Skeletal muscle satellite cell (primary cell): ENCODE measurements at regions not wholly inside any gene's neighbourhood (a gene's known extent, or its start where the extent isn't known, plus 50 kb on each side); places are given as distances from the start of the nearest gene placed in this dataset.
"Not testable (repeated sequence)": the region's sequence is repeated elsewhere in the genome, so short reads cannot be mapped to it uniquely, and the experiment has no call there.

Experiments
- H3K27me3 ChIP-seq: 2 replicates; pipeline ENCODE4 v1.7.0; 2013; ENCODE audit warnings: low read length; ENCODE audit not compliant: control insufficient read depth, insufficient read depth
- H3K36me3 ChIP-seq: 2 replicates; pipeline ENCODE4 v1.7.0; 2013; ENCODE audit warnings: mild to moderate bottlenecking, control low read depth, low read length; ENCODE audit not compliant: insufficient read depth
- H3K4me1 ChIP-seq: 2 replicates; pipeline ENCODE4 v1.7.0; 2013; ENCODE audit warnings: low read length; ENCODE audit not compliant: control insufficient read depth, insufficient read depth
- H3K4me2 ChIP-seq: 2 replicates; pipeline ENCODE4 v1.7.0; 2013; ENCODE audit warnings: mild to moderate bottlenecking, low read length
- H3K4me3 ChIP-seq: 2 replicates; pipeline ENCODE4 v1.7.0; 2013; ENCODE audit warnings: low read length
- H3K9ac ChIP-seq: 2 replicates; pipeline ENCODE4 v1.7.0; 2013; ENCODE audit warnings: mild to moderate bottlenecking, low read depth, low read length, moderate library complexity
- H3K9me3 ChIP-seq: replicated peaks from 2 replicates; pipeline ENCODE4 v1.7.0; 2013; ENCODE audit warnings: mild to moderate bottlenecking, control low read depth, low read length

GRCh38 chr10:105597312-105597711, 956.2 kb downstream of the SORCS3 start:
- Histone ChIP-seq H3K36me3 (no peaks in the 10 kb centered on the region), H3K9me3 (no peaks in the 10 kb centered on the region), H3K4me3 (no peak overlapping the region), H3K27me3 (no peaks in the 10 kb centered on the region), H3K9ac (no peak overlapping the region), H3K4me2 (no peak overlapping the region), H3K4me1 (no peaks in the 10 kb centered on the region)

GRCh38 chr10:105596749-105597148, 955.7 kb downstream of the SORCS3 start:
- no peak overlapping the region for H3K9ac ChIP-seq
- H3K4me2 ChIP-seq: no peak overlapping the region
- H3K36me3 ChIP-seq: no peaks in the 10 kb centered on the region
- H3K9me3 ChIP-seq: no peaks in the 10 kb centered on the region
- H3K4me3 ChIP-seq: no peak overlapping the region
- H3K4me1 ChIP-seq: no peaks in the 10 kb centered on the region
- H3K27me3 ChIP-seq: no peaks in the 10 kb centered on the region

GRCh38 chr10:105594296-105594695, 953.2 kb downstream of the SORCS3 start:
- Histone ChIP-seq H3K4me1 (no peaks in the 10 kb centered on the region), H3K9ac (no peak overlapping the region), H3K27me3 (no peaks in the 10 kb centered on the region), H3K9me3 (no peaks in the 10 kb centered on the region), H3K36me3 (no peaks in the 10 kb centered on the region), H3K4me2 (no peak overlapping the region), H3K4me3 (no peak overlapping the region)

GRCh38 chr10:105592468-105592867, 951.4 kb downstream of the SORCS3 start:
- Histone ChIP-seq H3K27me3 (no peaks in the 10 kb centered on the region), H3K36me3 (no peaks in the 10 kb centered on the region), H3K4me3 (no peak overlapping the region), H3K9me3 (no peaks in the 10 kb centered on the region), H3K9ac (no peak overlapping the region), H3K4me1 (no peaks in the 10 kb centered on the region), H3K4me2 (no peak overlapping the region)

GRCh38 chr10:105586451-105587098, 945.5 kb downstream of the SORCS3 start:
- Histone ChIP-seq H3K4me3 (no peak overlapping the region), H3K4me2 (no peak overlapping the region), H3K4me1 (no peaks in the 10 kb centered on the region), H3K9me3 (no peaks in the 10 kb centered on the region), H3K36me3 (no peaks in the 10 kb centered on the region), H3K9ac (no peak overlapping the region), H3K27me3 (no peaks in the 10 kb centered on the region)

- Histone ChIP-seq H3K4me1 (no peaks in the 10 kb centered on the region), H3K4me3 (no peak overlapping the region), H3K36me3 (no peaks in the 10 kb centered on the region), H3K4me2 (no peak overlapping the region), H3K9me3 (no peaks in the 10 kb centered on the region), H3K27me3 (no peaks in the 10 kb centered on the region), H3K9ac (no peak overlapping the region)
These were observed 944.7 kb downstream of the SORCS3 start for GRCh38 chr10:105585753-105586152.

GRCh38 chr10:105585171-105585570, 944.1 kb downstream of the SORCS3 start:
- Histone ChIP-seq H3K36me3 (no peaks in the 10 kb centered on the region), H3K4me1 (no peaks in the 10 kb centered on the region), H3K4me2 (no peak overlapping the region), H3K9me3 (no peaks in the 10 kb centered on the region), H3K27me3 (no peaks in the 10 kb centered on the region), H3K4me3 (no peak overlapping the region), H3K9ac (no peak overlapping the region)

GRCh38 chr10:105579112-105579511, 938.0 kb downstream of the SORCS3 start:
- Histone ChIP-seq H3K9me3 (no peaks in the 10 kb centered on the region), H3K4me2 (no peak overlapping the region), H3K36me3 (no peaks in the 10 kb centered on the region), H3K27me3 (no peaks in the 10 kb centered on the region), H3K4me3 (no peak overlapping the region), H3K9ac (no peak overlapping the region), H3K4me1 (no peaks in the 10 kb centered on the region)

- no peaks in the 10 kb centered on the region for H3K27me3 ChIP-seq
- H3K4me3 ChIP-seq: no peak overlapping the region
- H3K9ac ChIP-seq: no peak overlapping the region
- peaks cover 5% of the 10 kb centered on the region for H3K9me3 ChIP-seq
- H3K36me3 ChIP-seq: no peaks in the 10 kb centered on the region
- no peak overlapping the region for H3K4me2 ChIP-seq
- no peaks in the 10 kb centered on the region for H3K4me1 ChIP-seq
These were observed 936.9 kb downstream of the SORCS3 start for GRCh38 chr10:105577865-105578607.

- H3K4me2 ChIP-seq: no peak overlapping the region
- H3K27me3 ChIP-seq: no peaks in the 10 kb centered on the region
- H3K9me3 ChIP-seq: peaks cover 4% of the 10 kb centered on the region
- H3K4me1 ChIP-seq: no peaks in the 10 kb centered on the region
- no peak overlapping the region for H3K9ac ChIP-seq
- no peak overlapping the region for H3K4me3 ChIP-seq
- no peaks in the 10 kb centered on the region for H3K36me3 ChIP-seq
These were observed 918.4 kb downstream of the SORCS3 start for GRCh38 chr10:105559333-105560097.

GRCh38 chr10:105550453-105550852, 909.4 kb downstream of the SORCS3 start:
- not testable (repeated sequence) for H3K4me1 ChIP-seq, H3K4me3 ChIP-seq, H3K9ac ChIP-seq, H3K9me3 ChIP-seq, H3K4me2 ChIP-seq, H3K27me3 ChIP-seq, H3K36me3 ChIP-seq
